HG02798 (cell line): ENCODE measurements at regions not wholly inside any gene's neighbourhood (a gene's known extent, or its start where the extent isn't known, plus 50 kb on each side); places are given as distances from the start of the nearest gene placed in this dataset.
"Not testable (repeated sequence)": the region's sequence is repeated elsewhere in the genome, so short reads cannot be mapped to it uniquely, and the experiment has no call there.

Experiments used
- ATAC-seq: cut with Tn5 transposase; IDR thresholded peaks from one replicate; pipeline ENCODE4 v1.9.1; 2021; ENCODE audit warnings: mild to moderate bottlenecking; ENCODE audit not compliant: unreplicated experiment, poor library complexity

GRCh38 chr6:86489042-86489441 is 448.3 kb upstream of the HTR1E start:
- not testable (repeated sequence) for ATAC-seq

DNA sequence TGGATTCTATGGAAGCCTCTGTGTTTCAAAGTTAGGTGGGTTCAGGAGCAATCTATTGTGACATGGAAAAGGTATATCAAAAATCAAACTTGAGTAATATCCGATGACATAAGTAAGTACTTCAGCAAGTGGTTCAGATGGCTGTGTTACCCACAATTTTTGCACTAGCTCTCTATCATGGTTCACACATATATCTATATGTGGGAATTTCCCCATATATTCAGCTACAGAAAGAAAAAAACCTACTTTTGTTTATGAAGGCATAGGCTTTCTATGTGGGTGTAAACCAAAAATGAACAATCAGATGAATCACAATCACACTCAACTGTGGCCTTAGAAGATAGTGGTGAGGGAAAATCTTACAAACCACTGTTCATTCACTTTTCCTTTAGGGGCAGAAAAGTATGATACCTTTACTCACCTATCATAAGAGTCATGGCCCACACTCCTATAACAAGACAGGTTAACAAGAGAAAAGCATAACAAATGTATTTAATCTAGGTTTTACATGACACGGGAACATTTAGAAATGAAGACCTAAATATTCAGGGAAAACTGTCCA is 449.6 kb upstream of the HTR1E start:
- ATAC-seq: no peak

DNA sequence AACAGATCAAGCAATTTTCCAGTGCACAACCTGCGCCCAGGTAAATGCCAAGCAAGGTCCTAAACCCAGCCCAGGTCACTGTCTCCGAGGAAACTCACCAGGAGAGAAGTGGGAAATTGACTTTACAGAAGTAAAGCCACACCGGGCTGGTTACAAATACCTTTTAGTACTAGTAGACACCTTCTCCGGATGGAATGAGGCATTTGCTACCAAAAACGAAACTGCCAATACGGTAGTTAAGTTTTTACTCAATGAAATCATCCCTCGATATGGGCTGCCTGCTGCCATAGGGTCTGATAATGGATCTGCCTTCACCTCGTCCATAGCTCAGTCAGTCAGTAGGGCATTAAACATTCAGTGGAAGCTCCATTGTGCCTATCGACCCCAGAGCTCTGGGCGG is 459.0 kb upstream of the HTR1E start:
- ATAC-seq: not testable (repeated sequence)

GRCh38 chr6:86477500-86478148 is 459.7 kb upstream of the HTR1E start:
- ATAC-seq: no peak

DNA sequence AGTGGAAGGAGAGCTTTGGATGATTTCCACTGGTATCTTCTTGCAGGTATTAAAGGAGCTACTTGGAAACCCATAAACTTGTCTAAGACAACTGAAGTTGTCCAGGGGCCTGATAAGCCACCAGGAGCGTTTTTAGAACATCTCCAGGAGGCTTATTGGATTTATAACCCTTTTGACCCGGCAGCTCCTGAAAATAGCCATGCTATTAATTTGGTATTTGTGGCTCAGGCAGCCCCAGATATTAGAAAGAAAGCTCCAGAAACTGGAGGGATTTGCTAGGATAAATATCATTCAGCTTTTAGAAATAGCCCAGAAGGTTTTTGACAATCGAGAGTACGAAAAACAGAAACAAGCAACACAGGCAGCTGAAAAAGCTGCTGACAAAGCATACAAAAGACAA is 461.0 kb upstream of the HTR1E start:
- ATAC-seq: no peak

DNA sequence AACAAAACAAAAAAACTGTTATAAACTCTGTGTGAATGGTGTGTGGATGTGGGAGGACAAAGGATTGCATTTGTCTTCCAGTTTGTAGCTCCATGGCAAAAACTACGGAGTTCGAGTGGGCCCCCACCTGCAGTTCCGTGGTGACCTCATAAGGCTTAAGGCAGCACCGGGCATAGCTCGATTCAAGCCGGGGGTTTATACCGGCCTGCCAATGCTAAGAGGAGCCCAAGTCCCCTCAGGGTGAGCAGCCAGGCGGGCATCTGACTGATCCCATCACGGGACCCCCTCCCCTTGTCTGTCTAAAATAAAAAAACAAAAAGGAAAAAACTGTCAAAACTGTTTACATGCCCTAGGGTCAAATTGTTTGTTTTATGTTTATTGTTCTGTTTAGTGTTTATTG is 463.2 kb upstream of the HTR1E start:
- no peak for ATAC-seq

DNA sequence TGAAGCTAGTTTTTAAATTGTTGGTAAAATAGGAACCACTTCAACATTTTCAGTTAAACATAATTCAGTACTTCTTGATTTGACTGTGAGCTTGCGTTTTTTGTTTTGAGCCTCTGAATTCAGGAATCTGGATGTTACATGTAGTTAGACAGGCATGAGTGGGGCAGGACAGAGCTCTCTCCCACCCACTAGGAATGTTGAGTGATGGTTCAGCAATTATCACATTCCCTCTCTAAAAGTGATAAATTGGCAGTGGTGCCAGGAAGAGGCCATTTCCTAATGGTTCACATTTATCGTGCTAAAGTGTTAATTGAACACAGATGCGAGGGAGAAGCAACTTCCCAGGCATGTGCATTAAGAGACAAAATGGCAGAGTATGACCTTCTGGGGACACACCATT is 465.5 kb upstream of the HTR1E start:
- no peak for ATAC-seq

DNA sequence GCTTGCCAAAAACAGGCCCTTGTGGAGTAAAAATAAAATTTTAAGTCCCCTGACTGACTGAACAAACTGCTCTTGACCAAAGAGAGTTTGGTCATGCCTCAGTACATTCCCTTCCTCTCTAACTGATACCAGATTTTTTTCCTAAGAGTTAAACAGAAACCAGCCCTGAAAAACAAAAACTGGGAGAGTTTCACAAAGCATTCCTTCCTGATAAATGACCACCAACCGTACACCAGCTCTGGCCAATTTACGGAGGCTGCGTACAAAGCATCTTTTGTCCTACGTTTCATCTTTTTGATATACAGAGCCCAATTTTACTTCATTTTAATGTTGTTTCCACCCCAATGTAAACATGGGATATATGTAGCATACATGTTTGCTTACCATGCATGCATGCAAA is 477.4 kb upstream of the HTR1E start:
- ATAC-seq: no peak

DNA sequence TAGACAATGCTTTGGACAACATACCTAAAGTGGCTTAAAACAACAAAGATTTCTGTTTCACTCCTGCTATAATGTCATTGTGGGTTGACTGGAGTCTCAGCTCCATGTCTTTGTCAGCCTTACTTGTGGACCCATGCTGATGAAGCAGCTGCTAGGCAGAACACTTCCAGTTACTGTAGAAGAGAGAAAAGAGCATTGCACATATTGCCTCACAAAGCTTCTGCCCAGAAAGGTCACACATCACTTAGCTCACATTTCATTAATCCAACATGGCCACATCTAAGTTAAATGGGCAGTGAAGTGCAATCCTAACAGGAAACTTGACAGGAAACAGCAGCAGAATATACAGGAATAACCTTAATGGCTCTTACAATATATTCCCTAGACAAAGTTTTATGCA is 480.5 kb upstream of the HTR1E start:
- no peak for ATAC-seq

DNA sequence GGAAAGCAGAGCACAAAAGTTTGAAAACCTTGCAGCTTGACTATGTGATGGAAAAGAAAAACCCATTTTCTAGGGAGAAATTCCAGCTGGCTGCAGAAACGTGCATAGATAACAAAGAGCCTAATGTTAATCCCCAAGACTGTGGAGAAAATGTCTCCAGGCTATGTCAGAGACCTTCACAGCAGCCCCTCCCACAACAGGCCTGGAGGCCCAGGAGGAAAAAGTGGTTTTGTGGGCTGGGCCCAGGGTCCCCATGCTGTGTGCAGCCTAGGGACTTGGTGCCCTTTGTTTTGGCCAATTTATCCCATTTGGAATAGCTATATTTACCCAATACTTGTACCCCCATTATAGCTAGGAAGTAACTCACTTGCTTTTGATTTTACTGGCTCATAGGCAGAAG is 484.1 kb upstream of the HTR1E start:
- ATAC-seq: no peak

DNA sequence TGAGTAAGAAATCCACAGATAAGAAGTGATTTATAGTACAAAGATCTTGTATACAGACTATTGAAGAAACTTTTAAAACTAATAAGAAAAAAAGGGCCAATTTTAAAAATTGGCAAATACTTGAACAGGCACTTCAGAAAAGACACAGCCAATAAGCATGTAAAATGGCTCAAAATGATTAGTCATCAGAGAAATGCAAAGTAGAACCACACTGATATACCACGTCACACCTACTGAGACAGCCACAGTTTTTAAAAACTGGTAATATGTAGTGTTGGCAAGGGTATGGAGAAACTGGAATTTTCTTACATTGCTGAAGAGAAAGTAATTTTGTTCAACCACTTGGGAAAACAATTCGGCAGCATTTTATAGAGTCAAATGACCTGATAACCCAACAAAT is 488.9 kb upstream of the HTR1E start:
- ATAC-seq: no peak

GRCh38 chr6:86440608-86441007 is 496.7 kb upstream of the HTR1E start:
- ATAC-seq: no peak

DNA sequence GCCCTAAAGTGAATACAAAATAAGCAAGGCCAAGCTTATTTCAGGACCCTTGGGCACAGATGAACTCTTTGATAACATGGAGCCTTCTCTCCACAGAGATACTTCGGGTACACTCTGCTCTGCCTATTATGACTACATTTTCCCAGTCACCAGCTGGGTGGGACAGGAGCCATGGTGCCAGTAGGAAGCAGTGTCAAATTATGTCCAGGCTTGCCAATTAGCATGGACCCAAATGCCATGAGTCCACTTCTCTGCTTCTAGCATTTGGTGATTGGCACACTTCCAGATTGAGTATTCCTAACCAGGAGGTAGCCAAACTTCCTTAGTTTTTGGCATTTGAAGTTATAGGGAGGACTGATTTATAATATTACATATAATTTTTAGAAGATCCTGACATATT is 513.8 kb upstream of the HTR1E start:
- ATAC-seq: no peak

- ATAC-seq: no peak
These were observed 525.3 kb upstream of the HTR1E start for GRCh38 chr6:86412057-86412456.

GRCh38 chr6:86407128-86407527 is 530.2 kb upstream of the HTR1E start:
- no peak for ATAC-seq

GRCh38 chr6:86392850-86393249 is 544.5 kb upstream of the HTR1E start:
- ATAC-seq: not testable (repeated sequence)

DNA sequence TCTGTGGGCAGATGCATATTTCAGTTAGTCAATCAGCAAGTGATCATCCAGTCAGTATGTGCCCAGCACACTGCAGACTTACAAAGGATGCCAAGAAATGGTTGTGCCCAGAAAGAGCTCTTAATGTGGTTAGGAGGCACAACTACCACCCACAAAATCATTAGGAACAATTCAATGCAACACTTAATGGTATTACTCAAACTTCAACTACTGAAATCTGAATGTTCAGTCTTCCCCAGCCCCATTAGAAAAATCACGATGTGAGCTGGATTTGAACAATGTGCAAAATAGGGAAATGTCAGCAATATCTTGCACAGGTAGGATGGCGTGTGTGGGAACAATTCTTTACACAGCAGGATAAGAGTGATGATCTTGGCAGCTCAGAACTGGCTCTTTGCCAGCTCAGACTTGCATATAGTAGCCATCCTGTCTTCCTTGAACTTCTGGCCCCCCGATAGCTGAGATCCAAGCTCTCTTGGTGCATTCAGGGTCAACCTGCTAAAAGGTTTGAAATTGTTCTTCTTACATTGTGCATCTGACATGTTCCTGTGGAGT is 556.7 kb upstream of the HTR1E start:
- ATAC-seq: no peak

DNA sequence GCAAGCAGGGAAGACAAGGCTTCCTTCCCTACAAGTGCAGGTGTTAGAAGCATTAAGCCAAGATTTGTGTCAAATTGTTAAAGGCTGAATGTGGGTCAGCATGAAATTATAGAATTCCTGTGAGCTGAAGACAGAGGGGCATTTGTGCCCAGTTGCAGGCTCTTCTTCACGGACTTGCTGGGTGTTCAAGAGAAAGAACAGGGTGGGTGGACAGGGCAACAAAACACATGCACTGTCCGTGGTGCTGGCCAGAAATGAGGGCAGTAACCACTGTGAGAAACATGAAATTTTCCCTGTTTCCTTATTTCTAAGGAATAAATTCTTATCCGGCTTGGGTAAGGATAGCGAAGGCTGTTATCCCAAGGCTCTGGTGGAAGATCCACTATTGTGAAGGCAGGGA is 579.5 kb upstream of the HTR1E start:
- ATAC-seq: no peak

DNA sequence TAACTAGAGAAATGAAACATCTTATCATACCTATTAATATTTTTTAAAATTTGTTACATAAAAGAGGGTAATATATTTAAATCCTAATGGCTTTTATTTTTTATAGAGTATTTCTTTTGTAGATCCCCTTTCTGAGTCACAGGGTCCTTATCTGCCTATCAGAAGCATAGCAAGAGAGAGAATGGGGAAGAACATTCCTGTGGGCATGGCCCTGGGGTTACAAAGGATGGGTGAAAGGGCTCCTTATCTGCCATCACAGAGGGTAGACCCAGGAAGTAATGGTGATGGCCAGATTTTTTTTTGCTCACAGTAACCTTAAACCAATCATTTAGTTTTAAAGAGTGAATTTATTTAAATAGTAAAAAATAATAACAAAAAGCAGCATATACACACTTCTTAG is 582.1 kb upstream of the HTR1E start:
- no peak for ATAC-seq

- no peak for ATAC-seq
These were observed 605.4 kb upstream of the HTR1E start for GRCh38 chr6:86331919-86332318.

GRCh38 chr6:86331265-86331840 is 606.0 kb upstream of the HTR1E start:
- ATAC-seq: no peak

DNA sequence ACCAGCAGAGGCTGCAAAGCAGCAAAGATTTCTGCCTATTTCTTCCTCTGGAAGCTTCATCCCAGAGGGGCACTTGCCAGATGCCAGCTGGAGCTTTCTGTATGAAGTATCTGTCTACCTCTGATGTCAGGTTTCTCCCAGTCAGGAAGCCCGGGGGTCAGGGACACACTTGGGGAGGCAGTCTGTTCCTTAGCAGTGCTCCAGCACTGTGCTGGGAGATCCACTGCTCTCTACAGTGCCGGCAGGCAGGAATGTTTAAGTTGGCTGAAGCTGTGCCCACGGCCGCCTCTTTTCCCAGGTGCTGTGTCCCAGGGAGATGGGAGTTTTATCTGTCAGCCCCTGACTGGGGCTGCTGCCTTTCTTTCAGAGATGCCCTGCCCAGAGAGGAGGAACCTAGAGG is 631.1 kb upstream of the HTR1E start:
- ATAC-seq: no peak
